GM18861 (cell line): ENCODE measurements at regions not wholly inside any gene's neighbourhood (a gene's known extent, or its start where the extent isn't known, plus 50 kb on each side); places are given as distances from the start of the nearest gene placed in this dataset.

Experiments
- ATAC-seq: cut with Tn5 transposase; IDR thresholded peaks from one replicate; pipeline ENCODE4 v1.9.1; 2021; ENCODE audit not compliant: unreplicated experiment

DNA sequence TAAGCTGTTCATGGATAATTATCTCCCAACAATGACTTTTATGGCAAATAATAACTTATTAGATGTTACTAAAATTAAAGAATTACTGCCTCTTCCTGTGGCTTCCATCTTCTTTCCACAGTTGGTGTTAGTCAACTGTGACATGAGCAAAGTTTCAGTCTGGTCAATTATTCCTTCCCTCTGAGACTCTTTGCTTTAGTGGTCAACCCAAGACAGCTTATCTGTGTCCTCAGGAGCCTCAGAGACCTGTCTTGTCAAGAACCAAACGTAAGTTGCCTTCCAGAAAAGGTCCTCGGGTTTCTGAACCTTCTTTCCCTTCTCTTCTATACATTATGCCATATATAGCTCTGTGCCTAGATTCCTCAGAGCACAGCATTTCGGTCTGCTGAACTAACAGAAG lies 263.2 kb upstream of the ZP4 start:
- no peak for ATAC-seq

DNA sequence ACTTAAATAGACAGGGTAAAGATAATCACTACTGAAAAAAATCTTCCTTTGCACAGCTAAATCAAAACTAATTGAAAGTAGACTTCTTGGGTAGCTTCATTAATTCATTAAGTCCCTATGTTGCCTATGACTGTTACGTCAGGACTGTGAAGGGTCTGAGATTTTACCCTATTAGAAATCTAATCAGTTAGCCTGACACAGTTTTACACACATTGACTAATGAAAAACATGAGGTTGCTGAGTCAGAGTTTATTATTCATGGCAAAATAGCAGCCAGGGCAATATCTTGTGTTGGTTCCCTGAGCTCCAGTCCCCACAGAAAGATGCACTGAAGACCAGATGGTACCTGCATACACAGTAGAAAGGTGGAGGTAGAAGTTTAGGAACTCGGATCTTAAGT lies 262.5 kb upstream of the ZP4 start:
- ATAC-seq: no peak

DNA sequence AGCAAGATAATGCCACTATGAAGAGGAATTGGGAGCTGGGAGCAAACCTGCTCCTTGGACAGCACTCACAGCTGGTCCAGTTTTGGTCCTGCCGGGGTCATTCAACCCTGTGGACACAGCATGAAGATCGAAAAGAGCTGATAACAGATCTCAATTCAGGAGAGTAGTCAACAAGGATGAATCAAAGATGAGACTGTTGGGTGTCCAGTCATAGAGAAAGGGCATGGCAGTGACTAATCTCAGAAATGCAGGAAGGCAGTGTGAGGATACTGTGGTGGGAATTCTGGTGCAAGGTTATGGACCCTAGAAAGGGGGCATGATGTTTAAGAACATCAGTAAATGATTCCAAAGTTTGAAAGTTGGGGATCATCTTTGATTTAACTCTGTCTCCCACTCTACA lies 261.4 kb upstream of the ZP4 start:
- ATAC-seq: no peak

DNA sequence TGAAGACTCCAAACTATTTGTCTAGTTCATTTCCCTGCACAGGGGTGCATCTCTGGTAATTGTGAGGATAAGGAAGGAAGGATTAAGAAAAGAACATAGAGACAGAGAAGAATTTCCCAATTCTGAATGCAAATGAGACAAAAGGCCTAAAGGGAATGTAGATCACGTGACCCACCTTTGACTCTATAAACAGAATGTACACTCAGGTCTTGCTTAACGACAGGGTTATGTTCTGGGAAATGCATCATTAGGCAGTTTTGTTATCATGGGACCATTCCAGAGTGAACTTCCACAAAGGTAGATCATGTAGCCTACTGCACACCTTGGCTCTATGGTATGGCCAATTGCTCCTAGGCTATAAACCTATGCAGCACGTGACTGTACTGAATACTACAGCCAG lies 252.3 kb upstream of the ZP4 start:
- ATAC-seq: no peak

- ATAC-seq: no peak
Measured at GRCh38 chr1:238141353-238141752, 250.6 kb upstream of the ZP4 start.

DNA sequence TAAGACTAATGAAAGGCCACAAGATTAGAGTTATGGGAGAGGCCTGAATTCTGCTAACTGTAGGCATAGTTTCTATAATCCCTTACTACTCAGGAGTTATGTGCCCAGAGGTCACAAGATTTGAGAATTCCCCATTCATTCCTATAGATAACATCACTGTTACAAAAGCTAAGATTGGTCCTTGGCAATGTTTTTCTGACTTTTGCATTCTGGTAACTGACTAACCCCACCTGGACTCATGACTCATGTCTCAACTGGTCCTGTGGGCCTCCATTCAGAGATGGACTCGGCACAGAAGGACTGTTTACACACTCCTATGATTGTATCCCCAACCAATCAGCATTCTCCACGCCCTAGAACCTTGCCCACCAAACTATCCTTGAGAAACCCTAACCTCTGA lies 249.0 kb upstream of the ZP4 start:
- ATAC-seq: no peak

- ATAC-seq: no peak
Measured at GRCh38 chr1:238138059-238138626, 247.4 kb upstream of the ZP4 start.

- ATAC-seq: no peak
Measured at GRCh38 chr1:238135708-238136664, 245.3 kb upstream of the ZP4 start.

GRCh38 chr1:238129677-238130076 lies 239.0 kb upstream of the ZP4 start:
- no peak for ATAC-seq

DNA sequence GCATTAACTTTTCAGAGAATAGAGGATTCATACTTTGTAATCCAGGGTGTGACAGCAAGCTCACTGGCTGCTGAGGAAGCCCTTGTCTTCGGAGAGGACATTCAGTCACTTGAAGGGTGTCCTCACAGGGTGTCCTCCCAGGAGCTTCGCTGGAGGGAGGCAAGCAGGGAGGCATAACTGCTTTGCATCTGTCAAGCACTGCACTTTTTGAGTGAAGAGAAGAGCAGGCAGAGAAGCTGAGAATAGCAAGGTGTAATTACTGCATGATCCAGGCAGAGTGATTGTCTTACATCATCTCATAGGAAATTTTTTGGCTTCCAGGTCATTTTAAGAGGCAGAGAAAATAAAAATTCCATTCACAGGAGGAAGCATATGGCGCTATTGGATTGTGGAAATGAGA lies 232.5 kb upstream of the ZP4 start:
- ATAC-seq: no peak

- no peak for ATAC-seq
Measured at GRCh38 chr1:238119861-238120260, 229.1 kb upstream of the ZP4 start.

- no peak for ATAC-seq
Measured at GRCh38 chr1:238119060-238119459, 228.3 kb upstream of the ZP4 start.

DNA sequence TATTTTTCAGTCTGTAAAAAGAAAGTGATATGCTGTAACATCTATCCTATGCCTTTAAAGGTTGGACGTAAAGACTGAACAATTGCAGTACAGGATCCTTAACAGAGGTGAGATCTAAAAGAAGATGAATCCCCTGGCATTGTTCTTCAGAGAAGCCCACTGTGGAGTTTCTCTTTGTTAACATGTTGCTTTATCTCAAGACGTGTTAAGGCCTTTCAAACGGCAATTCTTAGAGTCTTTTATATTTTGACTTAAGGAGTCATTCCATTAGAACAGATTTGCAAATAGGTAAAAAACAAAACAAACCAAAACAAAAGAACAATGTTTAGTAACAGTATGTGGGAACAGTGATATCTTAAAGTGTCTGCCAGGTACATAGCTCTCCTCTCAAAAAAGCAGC lies 225.1 kb upstream of the ZP4 start:
- no peak for ATAC-seq

DNA sequence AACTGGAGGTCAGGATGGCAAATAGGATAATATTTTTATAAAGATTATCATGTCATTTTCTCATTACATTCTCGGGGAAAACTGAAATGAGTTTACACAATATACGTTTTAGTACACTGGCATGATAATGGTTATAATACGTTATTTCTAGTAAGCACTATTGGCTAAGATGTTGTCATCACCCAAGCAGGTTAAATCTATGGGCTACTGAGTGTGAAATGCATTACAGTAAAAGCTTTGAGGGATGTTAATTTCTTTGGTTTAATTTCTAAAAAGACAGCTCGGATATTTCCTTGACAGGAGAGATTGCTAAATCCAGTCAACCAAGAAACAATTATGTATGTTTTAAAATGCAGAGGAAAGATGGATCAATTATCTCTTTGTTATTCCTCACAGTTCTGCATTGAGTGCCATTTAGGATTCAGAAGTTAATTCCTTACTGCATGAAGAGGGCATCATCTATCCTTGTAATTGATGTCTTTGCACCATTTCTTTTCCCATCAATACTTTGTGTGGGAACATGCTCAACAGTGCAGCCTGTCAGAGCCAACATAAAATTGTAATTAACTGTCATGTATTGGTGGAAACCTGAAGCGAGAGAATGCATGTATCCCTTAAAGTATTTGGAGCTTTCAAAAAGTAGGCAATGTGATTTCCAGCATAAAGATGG lies 222.4 kb upstream of the ZP4 start:
- no peak for ATAC-seq

DNA sequence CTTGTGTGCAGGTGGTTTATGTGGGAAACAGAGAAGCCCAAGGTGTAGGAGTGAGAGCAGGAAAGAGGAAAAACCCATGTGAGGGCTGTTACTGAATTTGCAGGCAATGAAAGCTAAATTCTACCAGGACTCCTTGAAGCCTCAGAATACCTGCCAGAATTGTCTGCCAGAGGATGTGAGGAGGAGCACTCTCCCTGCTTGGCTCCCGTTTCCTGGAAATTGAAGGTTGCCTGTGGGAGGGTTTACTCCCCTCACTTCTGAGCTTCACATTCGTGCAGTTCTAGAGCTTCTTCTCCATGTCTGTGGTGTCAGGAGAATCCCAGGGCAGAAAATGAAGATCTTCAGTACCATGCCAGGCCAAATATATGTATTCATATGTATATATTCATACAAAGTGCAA lies 220.8 kb upstream of the ZP4 start:
- no peak for ATAC-seq

- ATAC-seq: no peak
Measured at GRCh38 chr1:238111081-238111480, 220.4 kb upstream of the ZP4 start.

- ATAC-seq: no peak
Measured at GRCh38 chr1:238108417-238108816, 217.7 kb upstream of the ZP4 start.

- ATAC-seq: no peak
Measured at GRCh38 chr1:238107322-238107721, 216.6 kb upstream of the ZP4 start.

GRCh38 chr1:238104752-238105151 lies 214.0 kb upstream of the ZP4 start:
- ATAC-seq: no peak

- ATAC-seq: no peak
Measured at GRCh38 chr1:238101923-238102322, 211.2 kb upstream of the ZP4 start.

GRCh38 chr1:238099871-238100270 lies 209.1 kb upstream of the ZP4 start:
- ATAC-seq: no peak

DNA sequence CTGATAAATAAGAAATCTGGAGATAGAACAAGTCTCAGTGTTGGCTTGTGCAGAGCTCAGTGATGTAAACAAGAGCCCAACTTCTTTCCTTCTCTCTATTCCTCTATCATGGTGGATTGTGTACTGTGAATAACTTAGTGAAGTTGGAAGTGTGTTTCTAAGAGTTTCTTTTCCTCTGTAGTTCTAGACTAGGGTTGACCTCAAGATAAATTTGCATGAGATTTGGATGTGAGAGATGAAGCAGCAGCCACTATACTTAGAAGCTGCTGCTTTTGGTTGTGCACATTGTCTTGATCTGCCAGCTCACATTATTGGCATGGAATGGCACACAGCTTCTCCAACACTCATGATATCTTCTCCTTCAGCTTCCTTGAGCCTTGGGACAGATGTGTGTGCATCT lies 198.9 kb upstream of the ZP4 start:
- no peak for ATAC-seq
